Activated T-cell treated with anti-CD3 and anti-CD28 coated beads for 4 hours (primary cell): ENCODE measurements at regions not wholly inside any gene's neighbourhood (a gene's known extent, or its start where the extent isn't known, plus 50 kb on each side); places are given as distances from the start of the nearest gene placed in this dataset.
"Not testable (repeated sequence)": the region's sequence is repeated elsewhere in the genome, so short reads cannot be mapped to it uniquely, and the experiment has no call there.

Source experiments
- DNase-seq: peaks from one replicate; pipeline ENCODE4 v3.0.0-alpha.2; 2020

GRCh38 chr3:75611724-75612460 is 52.2 kb upstream of the FRG2C start:
- DNase-seq = not testable (repeated sequence)
